ENCODE measurements at regions not wholly inside any gene's neighbourhood (a gene's known extent, or its start where the extent isn't known, plus 50 kb on each side); places are given as distances from the start of the nearest gene placed in this dataset.

DNA sequence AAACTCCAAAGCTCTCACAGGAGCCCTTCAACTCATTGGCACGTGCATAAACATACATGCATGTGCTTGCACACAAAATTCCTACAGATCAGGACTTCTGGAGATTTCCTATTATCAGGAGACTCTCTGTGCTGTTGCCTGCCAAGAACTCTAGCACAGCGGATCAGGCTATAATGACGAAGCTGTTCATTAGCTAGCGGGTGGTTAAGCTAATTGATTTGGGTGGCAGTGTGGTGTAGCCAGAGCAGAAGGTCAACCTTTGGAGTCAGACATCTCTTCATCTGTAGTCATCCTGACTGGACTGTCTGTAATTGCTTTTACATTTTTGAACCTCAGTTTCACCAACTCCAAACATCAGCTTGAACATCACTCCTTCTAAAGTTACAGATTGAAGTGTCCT lies 69.0 kb downstream of the KIF2B start:
- no peak overlapping the region for H4K91ac ChIP-seq (ENCODE audit: low read length)
- no peak overlapping the region for H3K9ac ChIP-seq (ENCODE audit: low read length)
- no peak overlapping the region for H2BK12ac ChIP-seq (ENCODE audit: low read length in 2 of 2)
- 85% methylated on average over 4 of the region's 4 CpGs for WGBS
- no peaks in the 10 kb centered on the region for H3K36me3 ChIP-seq (ENCODE audit: control insufficient read depth in 1 of 2, insufficient read depth in 2 of 2, low read depth in 1 of 2, low read length in 2 of 2)
- H3K4ac ChIP-seq (ENCODE audit: low read depth in 1 of 2, low read length in 2 of 2), result no peak overlapping the region
- no peak overlapping the region for H3K23ac ChIP-seq (ENCODE audit: low read length in 2 of 2)
- H3K4me2 ChIP-seq (ENCODE audit: low read length, poor library complexity, severe bottlenecking), result no peak overlapping the region
- H3K14ac ChIP-seq (ENCODE audit: low read length in 2 of 2), result no peak overlapping the region
- H2AK5ac ChIP-seq (ENCODE audit: low read length, severe bottlenecking), result no peak overlapping the region
- no peak overlapping the region for H3K18ac ChIP-seq (ENCODE audit: low read depth in 1 of 2, low read length in 2 of 2)
- no peak overlapping the region for H4K8ac ChIP-seq (ENCODE audit: low read length)
- no peak overlapping the region for H2BK120ac ChIP-seq (ENCODE audit: low read depth, low read length)
- no peak for DNase-seq
- H2BK15ac ChIP-seq (ENCODE audit: low read depth, poor library complexity, severe bottlenecking), result no peak overlapping the region
- H3K4me1 ChIP-seq (ENCODE audit: control insufficient read depth, insufficient read depth, low read depth, low read length), result no peaks in the 10 kb centered on the region
- no peak overlapping the region for H3K27ac ChIP-seq (ENCODE audit: low read length, poor library complexity, severe bottlenecking)
- no peaks in the 10 kb centered on the region for H3K27me3 ChIP-seq (ENCODE audit: control insufficient read depth in 1 of 2, insufficient read depth in 1 of 2, low read length in 2 of 2)
- no peak overlapping the region for H2BK5ac ChIP-seq (ENCODE audit: low read depth, low read length, poor library complexity, severe bottlenecking)
- no peaks in the 10 kb centered on the region for H3K79me1 ChIP-seq (replicated peaks; ENCODE audit: low read length, poor library complexity, severe bottlenecking)
- peaks cover 30% of the 10 kb centered on the region for H3K9me3 ChIP-seq (ENCODE audit: control insufficient read depth, low read length)
- H3K4me3 ChIP-seq (ENCODE audit: insufficient read depth in 1 of 2, low read depth in 1 of 2, low read length in 2 of 2), result no peak overlapping the region
- H2AFZ ChIP-seq (ENCODE audit: low read depth, low read length), result no peak overlapping the region

DNA sequence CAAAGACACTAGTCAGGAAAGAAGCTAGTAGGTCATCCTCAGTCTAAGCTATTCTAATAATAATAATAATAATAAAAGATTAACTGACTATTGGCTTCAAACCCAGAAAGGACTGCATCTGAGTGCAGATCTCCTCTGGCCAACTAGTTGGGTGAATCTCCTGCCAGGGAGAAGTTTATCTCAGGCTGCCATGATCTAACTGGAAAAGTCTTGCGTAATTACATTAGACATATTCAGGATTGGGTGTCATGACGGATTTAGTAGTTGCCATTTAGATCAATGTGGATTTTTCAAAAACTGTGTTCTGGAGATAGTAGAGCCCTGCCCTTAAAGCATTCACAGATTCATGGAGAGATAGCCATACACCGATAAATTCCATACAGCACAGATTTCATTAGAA lies 69.5 kb downstream of the KIF2B start:
- WGBS, result 87% methylated on average over 2 of the region's 3 CpGs
- Histone ChIP-seq H3K79me1 (replicated peaks; ENCODE audit: low read length, poor library complexity, severe bottlenecking) (no peaks in the 10 kb centered on the region), H3K9ac (ENCODE audit: low read length) (no peak overlapping the region), H3K4me2 (ENCODE audit: low read length, poor library complexity, severe bottlenecking) (no peak overlapping the region), H2BK15ac (ENCODE audit: low read depth, poor library complexity, severe bottlenecking) (no peak overlapping the region), H4K91ac (ENCODE audit: low read length) (no peak overlapping the region), H2BK120ac (ENCODE audit: low read depth, low read length) (no peak overlapping the region), H3K23ac (ENCODE audit: low read length in 2 of 2) (no peak overlapping the region), H2BK5ac (ENCODE audit: low read depth, low read length, poor library complexity, severe bottlenecking) (no peak overlapping the region), H2AFZ (ENCODE audit: low read depth, low read length) (no peak overlapping the region), H3K9me3 (ENCODE audit: control insufficient read depth, low read length) (peaks cover 32% of the 10 kb centered on the region), H3K14ac (ENCODE audit: low read length in 2 of 2) (no peak overlapping the region), H3K4me3 (ENCODE audit: insufficient read depth in 1 of 2, low read depth in 1 of 2, low read length in 2 of 2) (no peak overlapping the region), H3K18ac (ENCODE audit: low read depth in 1 of 2, low read length in 2 of 2) (no peak overlapping the region), H2AK5ac (ENCODE audit: low read length, severe bottlenecking) (no peak overlapping the region), H3K4ac (ENCODE audit: low read depth in 1 of 2, low read length in 2 of 2) (no peak overlapping the region), H3K36me3 (ENCODE audit: control insufficient read depth in 1 of 2, insufficient read depth in 2 of 2, low read depth in 1 of 2, low read length in 2 of 2) (no peaks in the 10 kb centered on the region), H3K27ac (ENCODE audit: low read length, poor library complexity, severe bottlenecking) (no peak overlapping the region), H2BK12ac (ENCODE audit: low read length in 2 of 2) (no peak overlapping the region), H3K4me1 (ENCODE audit: control insufficient read depth, insufficient read depth, low read depth, low read length) (no peaks in the 10 kb centered on the region), H4K8ac (ENCODE audit: low read length) (no peak overlapping the region), H3K27me3 (ENCODE audit: control insufficient read depth in 1 of 2, insufficient read depth in 1 of 2, low read length in 2 of 2) (no peaks in the 10 kb centered on the region)
- no peak for DNase-seq

DNA sequence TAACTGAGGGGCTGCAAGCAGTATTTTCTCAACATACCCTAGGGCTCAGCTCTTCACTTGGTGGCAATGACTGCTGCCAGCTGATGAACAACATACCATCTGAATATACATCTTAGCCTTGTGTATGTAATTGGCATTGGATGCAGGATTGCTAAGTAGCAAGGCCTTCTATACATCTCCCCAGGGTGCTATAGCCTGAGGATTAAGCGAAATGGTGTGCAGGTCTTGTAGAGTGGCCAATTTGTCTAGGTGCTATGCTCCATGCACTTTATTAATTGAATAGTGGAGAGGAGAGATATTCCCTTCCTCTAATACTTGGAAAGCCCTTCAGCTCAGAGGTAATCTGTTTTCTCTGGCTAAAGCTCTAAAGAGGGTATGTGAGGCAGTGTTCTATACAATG lies 71.9 kb downstream of the KIF2B start:
- Histone ChIP-seq H3K36me3 (ENCODE audit: control insufficient read depth in 1 of 2, insufficient read depth in 2 of 2, low read depth in 1 of 2, low read length in 2 of 2) (no peaks in the 10 kb centered on the region), H4K8ac (ENCODE audit: low read length) (no peak overlapping the region), H2BK5ac (ENCODE audit: low read depth, low read length, poor library complexity, severe bottlenecking) (no peak overlapping the region), H4K91ac (ENCODE audit: low read length) (no peak overlapping the region), H2BK12ac (ENCODE audit: low read length in 2 of 2) (no peak overlapping the region), H3K27me3 (ENCODE audit: control insufficient read depth in 1 of 2, insufficient read depth in 1 of 2, low read length in 2 of 2) (no peaks in the 10 kb centered on the region), H3K4me2 (ENCODE audit: low read length, poor library complexity, severe bottlenecking) (no peak overlapping the region), H3K9me3 (ENCODE audit: control insufficient read depth, low read length) (peaks cover 17% of the 10 kb centered on the region), H3K14ac (ENCODE audit: low read length in 2 of 2) (no peak overlapping the region), H3K4me3 (ENCODE audit: insufficient read depth in 1 of 2, low read depth in 1 of 2, low read length in 2 of 2) (no peak overlapping the region), H3K23ac (ENCODE audit: low read length in 2 of 2) (no peak overlapping the region), H2AFZ (ENCODE audit: low read depth, low read length) (no peak overlapping the region), H3K4ac (ENCODE audit: low read depth in 1 of 2, low read length in 2 of 2) (no peak overlapping the region), H3K4me1 (ENCODE audit: control insufficient read depth, insufficient read depth, low read depth, low read length) (no peaks in the 10 kb centered on the region), H3K79me1 (replicated peaks; ENCODE audit: low read length, poor library complexity, severe bottlenecking) (no peaks in the 10 kb centered on the region), H2AK5ac (ENCODE audit: low read length, severe bottlenecking) (no peak overlapping the region), H3K18ac (ENCODE audit: low read depth in 1 of 2, low read length in 2 of 2) (no peak overlapping the region), H3K27ac (ENCODE audit: low read length, poor library complexity, severe bottlenecking) (no peak overlapping the region), H2BK120ac (ENCODE audit: low read depth, low read length) (no peak overlapping the region), H3K9ac (ENCODE audit: low read length) (no peak overlapping the region), H2BK15ac (ENCODE audit: low read depth, poor library complexity, severe bottlenecking) (no peak overlapping the region)
- no peak for DNase-seq
- 0% methylated on average over 1 of the region's 1 CpG for WGBS

DNA sequence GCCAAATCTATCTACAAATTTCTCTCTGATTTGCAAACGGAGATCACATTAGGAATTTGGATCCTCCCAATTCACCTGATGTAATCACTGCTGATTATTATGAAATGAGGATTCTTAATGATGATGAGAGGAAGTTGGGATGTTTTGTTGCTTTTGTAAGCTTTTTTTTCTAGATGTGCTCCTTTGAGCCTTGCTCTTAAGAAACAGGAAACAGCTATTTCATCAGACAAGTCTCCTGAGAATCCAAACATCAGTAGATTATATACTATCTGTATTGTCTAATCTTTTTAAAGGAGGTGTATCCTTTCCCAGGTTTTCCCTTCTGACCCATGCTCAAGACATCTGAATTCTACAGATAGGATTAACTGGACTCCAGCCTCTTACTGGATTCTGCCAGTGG lies 73.3 kb downstream of the KIF2B start:
- Histone ChIP-seq H3K18ac (ENCODE audit: low read depth in 1 of 2, low read length in 2 of 2) (no peak overlapping the region), H3K27me3 (ENCODE audit: control insufficient read depth in 1 of 2, insufficient read depth in 1 of 2, low read length in 2 of 2) (no peaks in the 10 kb centered on the region), H3K4ac (ENCODE audit: low read depth in 1 of 2, low read length in 2 of 2) (no peak overlapping the region), H3K9me3 (ENCODE audit: control insufficient read depth, low read length) (peaks cover 19% of the 10 kb centered on the region), H3K4me2 (ENCODE audit: low read length, poor library complexity, severe bottlenecking) (no peak overlapping the region), H3K36me3 (ENCODE audit: control insufficient read depth in 1 of 2, insufficient read depth in 2 of 2, low read depth in 1 of 2, low read length in 2 of 2) (no peaks in the 10 kb centered on the region), H2AK5ac (ENCODE audit: low read length, severe bottlenecking) (no peak overlapping the region), H3K9ac (ENCODE audit: low read length) (no peak overlapping the region), H3K27ac (ENCODE audit: low read length, poor library complexity, severe bottlenecking) (no peak overlapping the region), H3K4me1 (ENCODE audit: control insufficient read depth, insufficient read depth, low read depth, low read length) (no peaks in the 10 kb centered on the region), H3K23ac (ENCODE audit: low read length in 2 of 2) (no peak overlapping the region), H4K8ac (ENCODE audit: low read length) (no peak overlapping the region), H3K79me1 (replicated peaks; ENCODE audit: low read length, poor library complexity, severe bottlenecking) (no peaks in the 10 kb centered on the region), H3K14ac (ENCODE audit: low read length in 2 of 2) (no peak overlapping the region), H2AFZ (ENCODE audit: low read depth, low read length) (no peak overlapping the region), H2BK15ac (ENCODE audit: low read depth, poor library complexity, severe bottlenecking) (no peak overlapping the region), H2BK5ac (ENCODE audit: low read depth, low read length, poor library complexity, severe bottlenecking) (no peak overlapping the region), H2BK120ac (ENCODE audit: low read depth, low read length) (no peak overlapping the region), H3K4me3 (ENCODE audit: insufficient read depth in 1 of 2, low read depth in 1 of 2, low read length in 2 of 2) (no peak overlapping the region), H4K91ac (ENCODE audit: low read length) (no peak overlapping the region), H2BK12ac (ENCODE audit: low read length in 2 of 2) (no peak overlapping the region)
- no peak for DNase-seq
- 80% methylated on average over 1 of the region's 1 CpG for WGBS
